GM19328 (cell line): ENCODE measurements at regions not wholly inside any gene's neighbourhood (a gene's known extent, or its start where the extent isn't known, plus 50 kb on each side); places are given as distances from the start of the nearest gene placed in this dataset.

ENCODE experiments used
- ATAC-seq: cut with Tn5 transposase; IDR thresholded peaks from one replicate; pipeline ENCODE4 v1.9.1; 2021; ENCODE audit warnings: mild to moderate bottlenecking, moderate library complexity; ENCODE audit not compliant: unreplicated experiment

- no peak for ATAC-seq
These were observed 450.4 kb upstream of the NMUR2 start for GRCh38 chr5:152855441-152855840.

DNA sequence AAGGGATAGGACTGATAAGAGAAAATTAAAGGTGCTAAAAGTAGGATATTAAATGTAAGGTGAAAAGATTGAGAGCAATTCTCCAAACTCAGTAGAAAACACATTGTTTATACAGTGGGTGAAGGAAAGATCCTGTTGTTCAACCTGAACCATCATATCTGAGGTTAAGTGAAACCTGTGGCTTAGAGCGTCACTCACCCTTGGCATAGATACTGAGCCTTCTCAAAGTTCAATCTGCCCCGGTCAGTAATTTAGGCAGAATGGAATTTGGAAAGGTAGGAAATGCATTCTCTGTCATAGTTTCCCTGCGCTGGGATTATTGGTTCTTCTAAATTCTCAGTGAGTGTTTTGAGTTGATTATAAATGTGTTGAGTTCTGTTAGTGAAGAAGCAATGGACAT, 456.2 kb upstream of the NMUR2 start:
- ATAC-seq = no peak

DNA sequence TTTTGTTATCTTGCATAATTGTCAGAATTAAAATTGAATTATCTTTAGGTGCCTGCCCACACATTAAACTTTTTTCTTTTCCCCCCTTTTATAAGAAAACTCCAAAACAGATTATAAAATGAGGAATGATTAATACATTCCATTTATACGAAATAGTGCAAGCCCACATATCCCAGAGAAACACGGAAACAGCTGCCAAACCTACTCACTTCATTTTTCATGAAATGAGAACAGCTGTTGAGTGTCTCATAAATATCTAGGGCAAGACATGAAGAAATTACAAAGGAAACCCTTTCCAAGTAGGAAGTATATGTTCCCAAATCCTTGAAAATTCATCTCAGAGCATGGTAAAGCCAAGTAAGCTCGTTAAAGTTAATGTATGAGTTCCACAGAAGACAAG, 459.4 kb upstream of the NMUR2 start:
- no peak for ATAC-seq

- no peak for ATAC-seq
These were observed 459.9 kb upstream of the NMUR2 start for GRCh38 chr5:152864991-152865390.

- no peak for ATAC-seq
These were observed 464.9 kb upstream of the NMUR2 start for GRCh38 chr5:152869971-152870370.

DNA sequence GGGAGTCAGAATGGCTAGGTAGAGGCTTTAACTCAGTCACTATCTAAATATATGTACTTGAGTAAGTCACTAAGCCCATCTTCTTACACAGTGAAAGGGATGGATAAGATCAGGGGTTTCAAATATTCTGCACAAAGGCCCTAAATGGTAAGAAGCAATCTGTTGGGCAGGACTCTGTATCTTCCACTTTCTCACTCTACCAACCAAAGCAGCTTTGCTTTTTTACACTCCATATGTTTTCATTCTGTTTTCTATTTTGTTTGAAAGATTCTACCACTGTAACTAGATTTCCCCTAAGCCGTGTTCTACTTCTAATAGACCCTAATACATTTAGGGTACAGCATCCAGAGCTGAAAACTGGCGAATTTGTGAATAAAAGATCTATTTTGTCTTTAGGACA, 477.5 kb upstream of the NMUR2 start:
- ATAC-seq = no peak

- ATAC-seq = no peak
These were observed 478.1 kb upstream of the NMUR2 start for GRCh38 chr5:152883066-152883775.

GRCh38 chr5:152884006-152884405, 478.9 kb upstream of the NMUR2 start:
- no peak for ATAC-seq

- no peak for ATAC-seq
These were observed 495.3 kb upstream of the NMUR2 start for GRCh38 chr5:152900332-152900731.

GRCh38 chr5:152901754-152902153, 496.7 kb upstream of the NMUR2 start:
- no peak for ATAC-seq

GRCh38 chr5:152905286-152905685, 500.2 kb upstream of the NMUR2 start:
- ATAC-seq = no peak

- no peak for ATAC-seq
These were observed 502.6 kb upstream of the NMUR2 start for GRCh38 chr5:152907488-152908245.

DNA sequence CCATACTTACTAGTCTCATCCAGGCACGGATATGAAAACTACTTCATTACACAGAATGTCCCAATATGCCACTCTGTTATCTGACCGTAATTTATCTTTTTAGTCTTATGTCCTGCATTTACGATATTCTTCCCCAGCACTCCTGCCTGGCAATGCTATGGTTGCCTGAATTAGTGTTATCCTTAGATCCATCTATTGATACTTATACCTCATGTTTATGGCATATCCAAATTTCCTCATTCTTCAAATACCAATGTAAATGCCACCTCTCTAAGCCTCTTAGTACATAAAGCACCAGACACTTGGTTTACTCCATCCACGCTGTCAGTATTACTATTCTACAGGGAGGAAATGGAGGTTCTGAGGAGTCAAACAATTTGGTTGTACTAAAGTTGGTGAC, 507.8 kb upstream of the NMUR2 start:
- no peak for ATAC-seq

DNA sequence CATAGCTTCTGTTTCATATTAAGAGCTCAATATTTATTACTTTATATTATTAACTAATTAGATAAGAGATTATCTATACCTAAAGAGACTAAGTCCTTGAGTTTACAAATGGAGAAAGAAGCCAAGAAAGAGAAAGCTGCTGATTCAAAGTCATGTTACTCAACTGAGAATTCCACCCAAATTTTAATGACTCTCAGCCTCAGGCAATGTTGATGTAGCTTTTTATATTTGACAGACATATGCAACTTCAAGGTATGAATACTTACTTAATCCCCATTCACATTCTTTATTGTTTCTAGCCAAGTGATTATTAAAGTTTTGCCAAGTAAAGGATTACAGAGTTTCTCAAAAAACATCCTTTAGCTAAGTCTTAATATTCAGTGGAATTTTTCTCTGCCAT, 527.5 kb upstream of the NMUR2 start:
- ATAC-seq = no peak

- ATAC-seq = no peak
These were observed 528.0 kb upstream of the NMUR2 start for GRCh38 chr5:152933056-152933455.

- no peak for ATAC-seq
These were observed 533.6 kb upstream of the NMUR2 start for GRCh38 chr5:152938630-152939029.

DNA sequence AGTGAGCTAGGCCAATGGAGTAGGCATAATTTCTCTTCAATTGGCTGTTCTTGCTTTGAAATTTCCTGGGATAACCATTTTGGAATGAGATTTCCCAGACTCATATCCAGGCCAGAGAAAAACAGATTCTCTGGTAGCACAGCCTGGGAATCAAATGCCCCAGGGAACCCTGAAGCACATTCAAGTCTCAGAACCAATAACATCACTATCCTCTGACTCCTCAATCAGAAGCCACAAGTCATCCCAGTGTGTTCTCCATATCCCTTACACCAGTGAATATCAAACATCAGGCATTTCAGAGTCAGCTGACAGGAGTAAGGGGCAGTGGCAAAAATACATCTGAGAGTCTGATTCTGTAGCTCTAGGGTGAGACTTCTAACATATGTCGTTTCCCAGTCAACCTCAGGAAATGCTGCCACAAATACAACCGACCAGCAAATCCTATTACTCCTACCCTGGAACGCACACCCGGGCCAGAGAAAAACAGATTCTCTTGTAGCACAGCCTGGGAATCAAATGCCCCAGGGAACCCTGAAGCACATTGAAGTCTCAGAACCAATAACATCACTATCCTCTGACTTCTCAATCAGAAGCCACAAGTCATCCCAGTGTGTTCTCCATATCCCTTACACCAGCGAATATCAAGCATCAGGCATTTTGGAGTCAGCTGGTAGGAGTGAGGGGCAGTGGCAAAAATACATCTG, 537.7 kb upstream of the NMUR2 start:
- ATAC-seq = no peak

- no peak for ATAC-seq
These were observed 536.5 kb upstream of the GRIA1 start for GRCh38 chr5:152953788-152954483.

DNA sequence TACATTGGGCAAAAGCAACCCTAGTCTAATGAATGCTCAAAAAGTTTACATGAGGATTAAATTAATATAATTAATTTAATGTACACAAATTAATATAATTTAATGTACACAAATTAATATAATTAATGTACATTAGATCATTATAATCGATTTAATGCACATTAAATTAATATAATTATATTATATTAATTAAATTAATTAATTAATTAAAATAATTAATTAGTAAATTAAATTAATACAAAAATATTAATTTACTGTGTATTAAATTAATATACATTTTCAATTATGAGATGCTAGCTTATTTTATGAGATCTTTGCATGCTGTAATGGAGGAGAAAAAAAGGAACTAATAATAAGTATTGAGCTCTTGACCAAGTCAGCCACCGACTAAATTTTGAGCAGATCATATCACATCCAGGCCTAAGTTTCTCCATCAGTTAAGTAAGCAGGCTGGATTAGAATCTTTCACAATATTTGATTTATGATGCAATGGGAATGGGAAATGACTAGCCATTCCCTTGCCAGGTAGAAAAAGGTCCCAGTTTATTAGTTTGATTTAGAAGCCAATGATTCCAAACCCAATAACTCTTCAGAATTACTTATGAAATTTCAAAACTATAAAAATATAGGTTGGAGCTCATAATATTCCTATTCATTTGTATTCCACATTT, 533.4 kb upstream of the GRIA1 start:
- no peak for ATAC-seq

DNA sequence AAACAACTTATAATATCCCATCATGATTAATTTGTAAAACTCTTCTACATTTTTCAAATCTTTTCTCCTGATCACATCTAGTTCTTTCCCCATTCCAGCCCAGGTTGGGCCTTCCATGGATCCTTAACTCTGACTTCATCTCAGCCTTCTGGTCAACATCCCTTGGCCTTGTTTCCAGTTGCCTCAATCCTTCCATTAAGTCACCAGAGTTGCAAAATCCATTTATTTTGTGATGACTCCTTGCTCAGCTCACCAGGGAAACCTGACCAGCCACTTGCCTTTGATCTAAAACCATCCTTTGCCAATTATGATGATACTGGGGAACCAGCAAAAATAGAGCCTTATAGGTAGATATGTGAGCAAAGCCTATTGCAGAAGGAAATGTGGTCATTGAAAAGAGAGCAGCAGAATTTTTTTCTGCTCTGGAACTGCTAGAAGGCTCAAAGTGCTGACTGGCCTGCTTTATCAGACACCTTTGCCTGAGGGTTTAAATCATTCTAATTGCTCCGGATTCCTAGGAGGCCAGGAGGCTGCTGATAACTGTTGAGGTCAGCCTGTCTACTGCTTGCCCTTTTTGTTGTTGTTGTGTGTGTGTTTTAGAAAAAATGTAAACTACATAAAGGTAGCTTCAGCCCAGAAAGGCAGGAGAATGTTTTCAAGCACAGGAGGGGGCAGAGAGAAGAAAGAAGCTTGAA, 512.2 kb upstream of the GRIA1 start:
- ATAC-seq = no peak
